GM21515 (cell line): ENCODE measurements at regions not wholly inside any gene's neighbourhood (a gene's known extent, or its start where the extent isn't known, plus 50 kb on each side); places are given as distances from the start of the nearest gene placed in this dataset.

Experiments used
- ATAC-seq: cut with Tn5 transposase; IDR thresholded peaks from one replicate; pipeline ENCODE4 v1.9.1; 2021; ENCODE audit not compliant: unreplicated experiment

GRCh38 chr2:105150231-105150630 is 91.3 kb upstream of the GPR45 start:
- ATAC-seq = no peak

DNA sequence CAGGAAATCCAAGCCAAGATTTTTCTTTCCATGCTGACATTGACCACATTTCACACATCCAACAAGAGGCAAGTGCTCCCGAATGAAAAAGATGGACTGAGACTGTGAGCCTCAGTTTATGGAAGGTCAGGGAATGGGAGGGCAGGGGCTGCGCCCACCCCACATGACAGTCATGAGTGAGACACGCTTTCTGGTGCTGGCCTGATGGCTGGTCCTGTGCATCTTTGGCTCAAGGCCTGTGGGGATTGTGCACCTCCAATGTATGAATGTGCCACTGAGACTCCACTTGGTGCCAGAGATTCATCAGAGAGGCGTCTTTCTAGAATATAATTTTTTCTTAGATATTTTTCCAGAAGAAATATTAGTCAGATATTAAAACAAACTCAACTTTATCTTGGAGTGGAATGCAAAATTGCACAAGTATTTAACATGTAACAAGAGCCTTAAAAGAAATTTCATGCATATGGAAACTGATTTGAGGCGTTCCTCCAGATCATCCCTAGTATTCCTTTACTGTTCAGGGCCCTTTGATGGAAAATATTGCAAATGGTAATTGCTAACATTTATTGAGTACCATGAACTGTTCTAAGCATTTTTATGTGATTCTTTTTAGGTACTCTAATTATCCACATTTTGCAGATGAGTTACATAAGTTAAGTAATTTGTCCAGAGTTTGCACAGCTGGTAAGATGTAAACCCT is 87.3 kb upstream of the GPR45 start:
- no peak for ATAC-seq

DNA sequence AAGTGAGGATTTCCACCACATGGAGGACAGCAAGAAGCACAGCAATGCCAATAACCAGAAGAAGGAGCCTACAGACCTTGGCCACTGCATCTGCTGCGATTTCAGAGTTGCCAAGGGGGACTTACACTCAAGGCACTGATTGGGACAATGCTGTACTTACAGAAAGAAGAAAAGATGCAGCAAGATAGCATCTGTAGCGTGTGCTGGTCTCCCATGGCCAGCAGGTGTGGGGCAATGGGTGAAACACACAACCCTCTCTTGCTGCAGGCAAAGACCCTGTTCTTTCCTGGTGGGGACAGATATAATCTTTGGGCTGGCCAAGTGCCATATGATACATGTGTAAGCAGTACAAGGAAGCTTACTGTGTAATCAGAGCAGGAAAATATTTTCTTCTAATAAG is 85.4 kb upstream of the GPR45 start:
- ATAC-seq = no peak

DNA sequence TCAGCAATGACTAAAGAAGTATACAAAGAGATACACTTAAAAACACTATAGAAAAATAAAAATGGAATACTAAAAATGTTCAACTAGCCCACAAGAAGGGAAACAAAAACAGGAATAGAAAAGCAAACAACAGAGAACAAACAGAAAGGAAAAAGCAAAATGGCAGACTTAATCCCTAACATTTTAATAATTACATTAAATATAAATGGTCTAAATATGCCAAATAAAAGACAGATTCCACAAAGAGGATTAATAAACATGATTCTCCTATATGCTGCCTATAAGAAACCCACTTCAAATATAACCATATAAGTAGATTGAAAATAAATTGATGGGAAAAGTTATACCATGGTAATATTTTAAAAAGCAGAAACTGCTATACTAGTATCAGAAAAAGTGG is 83.5 kb upstream of the GPR45 start:
- ATAC-seq = no peak

GRCh38 chr2:105166688-105167087 is 74.9 kb upstream of the GPR45 start:
- ATAC-seq = no peak

DNA sequence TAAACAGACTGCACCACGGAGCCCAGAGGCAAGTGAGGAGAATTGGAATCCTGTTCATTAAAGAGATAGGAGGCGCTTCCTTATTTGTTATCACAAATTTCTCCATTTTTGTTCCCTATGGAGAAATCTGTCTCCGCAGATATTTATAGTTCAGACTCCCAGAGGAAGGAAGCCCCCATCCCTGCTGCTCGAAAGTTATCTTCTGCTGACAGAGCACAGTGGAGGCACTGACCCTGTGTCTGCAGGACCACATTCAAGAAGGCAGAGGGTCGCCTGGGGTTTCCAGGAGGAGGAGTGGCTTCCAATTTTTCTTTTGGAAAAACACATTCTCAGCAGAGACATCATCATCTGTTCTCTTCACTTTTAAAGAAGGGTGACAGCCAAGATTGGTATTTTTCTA is 73.0 kb upstream of the GPR45 start:
- ATAC-seq = no peak

- ATAC-seq = no peak
These were observed 66.3 kb upstream of the GPR45 start for GRCh38 chr2:105175231-105175630.

GRCh38 chr2:105176429-105176828 is 65.1 kb upstream of the GPR45 start:
- ATAC-seq = no peak

DNA sequence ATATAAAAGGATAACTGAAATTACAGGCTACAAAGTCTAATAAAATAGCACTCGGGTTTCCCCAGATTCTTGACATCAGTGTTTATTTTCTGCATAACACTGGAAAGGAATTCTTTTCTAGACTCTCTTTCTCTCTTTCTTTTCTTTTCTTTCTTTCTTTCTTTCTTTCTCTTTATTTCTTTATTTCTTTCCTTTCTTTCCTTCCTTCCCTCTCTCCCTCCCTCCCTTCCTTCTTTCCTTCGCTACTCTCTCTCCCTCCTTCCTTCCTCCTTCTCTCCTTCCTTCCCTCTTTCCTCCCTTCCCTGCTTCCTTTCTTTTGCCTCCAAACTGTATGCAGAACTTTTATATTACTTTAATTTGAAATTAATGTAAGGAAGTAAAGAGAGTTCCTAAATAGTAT is 64.5 kb upstream of the GPR45 start:
- ATAC-seq = no peak

DNA sequence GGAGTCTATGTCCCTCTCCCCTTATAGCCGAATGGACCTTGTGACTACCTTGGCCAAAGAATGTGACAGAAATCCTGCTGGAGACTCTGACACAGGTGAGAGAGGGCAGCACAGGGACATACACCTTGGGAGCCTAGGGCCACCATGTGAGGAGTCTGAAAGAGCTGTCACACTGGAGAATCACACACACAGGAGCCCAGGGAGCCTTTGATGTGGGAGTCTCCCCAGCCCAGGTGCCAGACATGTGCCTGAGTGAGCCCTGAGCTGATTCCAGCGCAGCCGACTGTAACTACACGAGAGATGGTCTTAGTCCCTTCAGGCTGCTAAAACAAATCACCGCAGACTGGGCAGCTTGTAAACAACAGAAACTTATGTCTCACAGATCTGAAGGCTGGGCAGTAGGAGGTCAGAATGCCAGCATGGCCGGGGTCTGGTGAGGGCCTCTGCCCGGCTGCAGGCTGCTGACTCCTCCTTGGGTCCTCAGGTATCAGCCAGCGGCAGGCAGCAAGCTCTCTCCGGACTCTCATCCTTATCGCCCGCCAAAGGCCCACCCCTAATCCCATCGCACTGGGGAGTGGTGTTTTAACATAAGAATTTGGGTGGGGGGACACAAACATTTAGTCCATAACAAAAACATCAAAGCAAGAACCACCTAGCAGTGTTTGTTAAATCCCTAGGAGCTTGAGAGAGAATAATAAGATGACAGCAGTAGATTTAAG is 63.8 kb upstream of the GPR45 start:
- ATAC-seq = no peak

- no peak for ATAC-seq
These were observed 61.8 kb upstream of the GPR45 start for GRCh38 chr2:105179469-105180372.

DNA sequence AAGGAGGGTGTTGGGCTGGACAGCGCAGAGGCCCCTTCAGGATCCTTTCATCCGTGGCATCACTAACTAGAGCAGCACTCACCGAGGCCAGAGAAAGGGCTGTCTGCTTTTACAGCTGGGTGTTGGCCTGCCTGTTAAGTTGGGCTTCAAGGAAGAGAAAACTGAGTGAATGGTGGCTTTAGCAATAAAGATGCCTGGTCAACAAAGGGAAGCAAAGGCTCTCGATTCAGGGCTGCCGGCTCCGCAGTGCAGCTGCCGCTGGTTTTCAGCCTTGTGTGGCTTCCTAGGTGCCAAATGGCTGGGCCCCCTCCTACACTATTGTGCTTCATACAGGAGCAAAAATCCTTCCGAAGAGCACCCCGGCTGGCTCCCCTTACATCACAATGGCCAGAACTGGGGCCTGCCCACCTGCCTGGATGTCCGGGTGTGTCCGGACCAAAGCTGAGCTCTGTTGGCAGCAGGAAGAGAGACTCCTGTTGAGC is 61.0 kb upstream of the GPR45 start:
- no peak for ATAC-seq

- no peak for ATAC-seq
These were observed 60.3 kb upstream of the GPR45 start for GRCh38 chr2:105181282-105181681.

DNA sequence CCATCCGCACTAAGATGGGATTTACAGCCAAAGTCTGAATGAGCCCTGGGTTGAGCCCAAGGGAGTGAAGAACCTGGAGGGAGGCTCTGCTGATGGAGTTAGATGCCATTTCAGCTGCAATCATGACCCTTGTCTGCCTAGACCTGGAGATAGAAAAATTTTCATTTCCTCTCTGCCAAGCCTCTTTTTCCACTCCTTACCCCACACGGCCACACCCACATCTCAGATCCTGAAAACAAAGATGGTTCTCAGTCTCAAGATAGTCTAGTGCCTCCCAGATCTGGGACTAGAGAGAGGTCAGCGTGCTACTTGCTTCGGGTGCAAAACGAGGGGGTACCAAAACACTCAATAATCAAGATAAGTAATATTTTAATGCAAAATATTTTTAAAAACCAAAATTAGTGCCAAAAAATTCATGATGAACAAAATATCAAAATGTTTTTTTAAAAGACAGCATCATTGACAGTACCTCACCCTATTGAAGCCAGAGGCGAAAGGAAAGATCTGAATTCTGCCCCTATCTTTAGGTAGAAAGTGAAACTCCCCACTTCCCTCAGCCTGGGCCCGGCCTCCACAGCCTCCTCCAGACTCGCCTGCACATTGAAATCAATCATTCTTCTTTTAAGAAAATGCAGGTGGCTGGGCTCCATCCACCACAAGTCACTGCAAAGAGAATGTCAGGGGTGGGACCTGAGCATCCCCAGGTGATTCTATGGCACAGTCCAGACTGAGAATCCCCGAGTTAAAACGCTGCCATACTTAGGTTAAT is 57.8 kb upstream of the GPR45 start:
- ATAC-seq = peak; percentile 79

GRCh38 chr2:105184420-105184819 is 57.1 kb upstream of the GPR45 start:
- no peak for ATAC-seq

GRCh38 chr2:105186967-105187498 is 54.5 kb upstream of the GPR45 start:
- ATAC-seq = no peak

DNA sequence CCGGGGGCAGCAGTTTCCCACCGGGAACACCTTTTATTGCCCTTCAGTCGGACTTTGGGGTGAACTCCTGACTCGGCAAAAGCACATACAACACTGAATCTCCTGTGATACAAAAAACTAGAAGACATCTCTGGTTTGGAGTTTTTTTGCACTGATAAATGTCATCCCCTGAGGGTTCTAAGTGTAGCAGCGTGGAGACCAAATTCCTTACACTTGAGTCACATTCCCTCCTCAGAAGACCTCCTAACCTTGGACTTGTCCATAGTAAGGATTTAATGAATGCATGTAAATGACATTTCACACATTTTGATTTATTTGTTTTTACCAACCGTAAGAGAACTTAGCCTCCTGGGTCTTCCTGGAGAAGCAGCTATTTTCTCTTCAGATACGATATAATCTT is 54.0 kb upstream of the GPR45 start:
- ATAC-seq = no peak

GRCh38 chr2:105188343-105188742 is 53.2 kb upstream of the GPR45 start:
- ATAC-seq = peak; percentile 51
